ENCODE measurements at regions not wholly inside any gene's neighbourhood (a gene's known extent, or its start where the extent isn't known, plus 50 kb on each side); places are given as distances from the start of the nearest gene placed in this dataset.
"Not testable (repeated sequence)": the region's sequence is repeated elsewhere in the genome, so short reads cannot be mapped to it uniquely, and the experiment has no call there.

DNA sequence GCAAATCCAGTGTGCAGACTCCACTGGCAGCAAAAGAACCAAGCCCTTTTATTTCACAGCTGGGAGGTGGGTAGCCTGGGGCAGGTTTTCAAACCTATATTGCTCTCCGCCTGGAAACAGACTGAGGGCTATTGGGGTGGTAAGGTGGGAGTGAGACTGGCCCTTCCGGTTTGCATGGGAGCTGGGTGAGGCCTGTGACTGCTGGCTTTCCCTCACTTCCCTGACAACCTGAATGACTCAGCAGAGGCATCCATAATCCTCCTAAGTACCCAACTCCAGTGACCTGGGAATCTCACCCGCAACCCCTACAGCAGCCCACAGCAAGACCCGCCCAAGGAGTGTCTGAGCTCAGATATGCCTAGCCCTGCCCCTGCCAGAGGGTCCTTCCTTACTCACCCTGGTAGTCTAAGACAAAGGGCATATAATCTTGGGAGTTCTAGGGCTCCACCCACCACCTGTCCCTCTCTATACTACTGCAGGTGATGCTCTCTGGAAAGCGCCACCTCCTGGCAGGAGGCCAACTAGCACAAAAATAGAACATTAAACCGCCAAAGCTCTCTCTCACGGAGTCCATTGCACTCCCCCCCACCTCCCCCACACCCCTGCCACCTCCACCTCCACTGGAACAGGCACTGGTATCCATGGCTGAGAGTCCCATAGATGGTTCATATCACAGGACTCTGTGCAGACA, 602.0 kb upstream of the C16orf82 start:
- H3K27me3 ChIP-seq, result no peaks in the 10 kb centered on the region
- H3K9ac ChIP-seq (ENCODE audit: low read depth in 2 of 2, low read length in 2 of 2), result no peak overlapping the region
- TF ChIP-seq, protein P1, sequence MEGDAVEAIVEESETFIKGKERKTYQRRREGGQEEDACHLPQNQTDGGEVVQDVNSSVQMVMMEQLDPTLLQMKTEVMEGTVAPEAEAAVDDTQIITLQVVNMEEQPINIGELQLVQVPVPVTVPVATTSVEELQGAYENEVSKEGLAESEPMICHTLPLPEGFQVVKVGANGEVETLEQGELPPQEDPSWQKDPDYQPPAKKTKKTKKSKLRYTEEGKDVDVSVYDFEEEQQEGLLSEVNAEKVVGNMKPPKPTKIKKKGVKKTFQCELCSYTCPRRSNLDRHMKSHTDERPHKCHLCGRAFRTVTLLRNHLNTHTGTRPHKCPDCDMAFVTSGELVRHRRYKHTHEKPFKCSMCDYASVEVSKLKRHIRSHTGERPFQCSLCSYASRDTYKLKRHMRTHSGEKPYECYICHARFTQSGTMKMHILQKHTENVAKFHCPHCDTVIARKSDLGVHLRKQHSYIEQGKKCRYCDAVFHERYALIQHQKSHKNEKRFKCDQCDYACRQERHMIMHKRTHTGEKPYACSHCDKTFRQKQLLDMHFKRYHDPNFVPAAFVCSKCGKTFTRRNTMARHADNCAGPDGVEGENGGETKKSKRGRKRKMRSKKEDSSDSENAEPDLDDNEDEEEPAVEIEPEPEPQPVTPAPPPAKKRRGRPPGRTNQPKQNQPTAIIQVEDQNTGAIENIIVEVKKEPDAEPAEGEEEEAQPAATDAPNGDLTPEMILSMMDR (IDR thresholded peaks at IDR 0.05), result no peak
- no peaks in the 10 kb centered on the region for H3K9me3 ChIP-seq
- DNase-seq, result no peak
- no peak overlapping the region for H3K27ac ChIP-seq
- no peaks in the 10 kb centered on the region for H3K4me1 ChIP-seq
- no peak overlapping the region for H3K4me3 ChIP-seq
- H3K36me3 ChIP-seq, result no peaks in the 10 kb centered on the region
- intact Hi-C loops (cut with DNase I), result no loop called here

DNA sequence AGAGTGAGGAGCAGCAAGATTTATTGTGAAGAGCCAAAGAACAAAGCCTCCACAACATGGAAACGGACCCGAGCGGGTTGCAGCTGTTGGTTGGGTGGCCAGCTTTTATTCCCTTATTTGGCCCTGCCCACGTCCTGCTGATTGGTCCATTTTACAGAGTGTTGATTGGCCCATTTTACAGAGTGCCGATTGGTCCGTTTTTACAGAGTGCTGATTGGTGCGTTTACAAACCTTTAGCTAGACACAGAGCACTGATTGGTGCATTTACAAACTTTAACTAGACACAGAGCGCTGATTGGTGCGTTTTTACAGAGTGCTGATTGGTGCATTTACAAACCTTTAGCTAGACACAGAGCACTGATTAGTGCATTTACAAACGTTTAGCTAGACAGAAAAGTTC, 592.3 kb upstream of the C16orf82 start:
- H3K36me3 ChIP-seq; H3K27me3 ChIP-seq; intact Hi-C loops (cut with DNase I): not testable (repeated sequence)

DNA sequence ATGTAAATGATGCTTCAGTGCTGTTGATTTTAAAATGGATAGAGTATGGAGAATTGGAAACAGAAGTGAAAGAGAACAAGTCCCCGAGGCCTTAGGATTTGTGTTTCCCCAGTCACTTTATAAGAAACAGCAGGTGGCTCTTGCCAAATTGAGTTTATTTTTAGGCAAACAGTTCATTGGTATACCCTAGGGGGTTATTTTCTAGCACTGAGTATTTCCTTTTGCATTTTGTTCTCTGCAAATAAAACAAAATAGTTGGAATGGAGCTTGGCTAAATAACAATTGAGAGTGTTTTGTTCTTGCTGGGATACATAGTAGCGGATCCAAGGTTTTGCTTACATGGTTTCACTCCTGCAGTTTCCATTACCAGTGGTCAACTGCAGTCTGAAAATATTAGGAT, 591.1 kb upstream of the C16orf82 start:
- H3K9me3 ChIP-seq, result no peaks in the 10 kb centered on the region
- intact Hi-C loops (cut with DNase I), result no loop called here
- no peak overlapping the region for H3K9ac ChIP-seq (ENCODE audit: low read depth in 2 of 2, low read length in 2 of 2)
- no peaks in the 10 kb centered on the region for H3K36me3 ChIP-seq
- DNase-seq, result no peak
- no peak overlapping the region for H3K4me3 ChIP-seq
- TF ChIP-seq, protein P1 (IDR thresholded peaks at IDR 0.05), result no peak
- H3K27me3 ChIP-seq, result no peaks in the 10 kb centered on the region
- no peak overlapping the region for H3K27ac ChIP-seq
- H3K4me1 ChIP-seq, result no peaks in the 10 kb centered on the region

More for the DNA sequence above, 592.3 kb upstream of the C16orf82 start:
- H3K27ac ChIP-seq; H3K9ac ChIP-seq (ENCODE audit: low read depth in 2 of 2, low read length in 2 of 2); H3K4me3 ChIP-seq; H3K9me3 ChIP-seq; H3K4me1 ChIP-seq; DNase-seq: not testable (repeated sequence)

DNA sequence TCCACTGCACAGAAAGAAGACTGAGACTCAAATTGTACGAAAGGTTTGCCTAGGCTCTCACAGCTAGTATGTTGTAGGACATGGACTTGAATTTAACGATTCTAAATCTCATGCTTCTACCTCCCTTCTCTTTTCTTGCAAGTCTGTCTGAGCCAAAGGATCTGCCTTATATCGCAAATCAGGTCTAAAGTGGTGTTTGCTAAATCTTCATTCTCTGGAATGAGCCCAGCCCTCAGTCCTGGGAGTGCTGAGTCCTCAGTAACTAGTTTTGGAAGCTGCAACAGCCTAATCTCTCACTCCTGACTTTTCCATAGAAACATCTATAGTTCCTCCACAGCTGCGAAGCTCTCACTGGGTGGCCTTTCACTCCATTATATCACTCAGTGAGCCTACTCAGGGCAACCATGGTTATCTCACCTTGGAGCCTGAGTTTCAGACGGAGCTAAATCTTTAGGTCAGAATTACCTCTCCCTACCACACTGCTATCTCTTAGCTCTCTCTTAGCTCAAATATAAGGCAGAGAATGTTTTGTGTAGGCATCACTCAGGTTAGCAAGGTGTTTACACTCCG, 575.5 kb upstream of the C16orf82 start:
- no peaks in the 10 kb centered on the region for H3K4me1 ChIP-seq

DNA sequence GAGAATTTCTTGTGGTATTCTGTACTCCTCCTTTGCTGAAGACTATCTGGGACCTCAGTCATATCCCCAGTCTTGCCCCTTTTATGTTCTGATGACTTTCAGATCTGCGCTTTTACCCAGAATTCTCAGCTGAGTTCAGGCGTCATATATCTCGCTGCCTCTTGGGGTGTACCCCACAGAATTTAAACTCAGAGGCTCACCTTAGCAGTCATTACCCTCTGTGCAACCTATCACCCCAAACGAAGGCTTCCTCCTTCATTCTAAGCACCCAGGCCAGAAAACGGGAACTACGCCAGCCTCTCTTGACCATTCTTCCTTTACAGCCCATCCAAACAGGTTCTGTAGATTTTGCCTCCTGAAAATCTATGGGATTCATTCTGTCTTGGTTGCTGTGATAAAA, 574.8 kb upstream of the C16orf82 start:
- Histone ChIP-seq H3K27me3 (no peaks in the 10 kb centered on the region), H3K9me3 (no peaks in the 10 kb centered on the region), H3K36me3 (no peaks in the 10 kb centered on the region), H3K27ac (no peak overlapping the region), H3K4me3 (no peak overlapping the region), H3K9ac (ENCODE audit: low read depth in 2 of 2, low read length in 2 of 2) (no peak overlapping the region), H3K4me1 (no peaks in the 10 kb centered on the region)
- DNase-seq, result no peak
- TF ChIP-seq, protein P1 (IDR thresholded peaks at IDR 0.05), result no peak
- intact Hi-C loops (cut with DNase I), result no loop called here

More for the DNA sequence above, 575.5 kb upstream of the C16orf82 start:
- DNase-seq, result no peak
- TF ChIP-seq, protein P1 (IDR thresholded peaks at IDR 0.05), result no peak
- no peak overlapping the region for H3K4me3 ChIP-seq
- H3K36me3 ChIP-seq, result no peaks in the 10 kb centered on the region
- no peak overlapping the region for H3K27ac ChIP-seq
- intact Hi-C loops (cut with DNase I), result no loop called here
- no peak overlapping the region for H3K9ac ChIP-seq (ENCODE audit: low read depth in 2 of 2, low read length in 2 of 2)
- H3K27me3 ChIP-seq, result no peaks in the 10 kb centered on the region
- H3K9me3 ChIP-seq, result no peaks in the 10 kb centered on the region

DNA sequence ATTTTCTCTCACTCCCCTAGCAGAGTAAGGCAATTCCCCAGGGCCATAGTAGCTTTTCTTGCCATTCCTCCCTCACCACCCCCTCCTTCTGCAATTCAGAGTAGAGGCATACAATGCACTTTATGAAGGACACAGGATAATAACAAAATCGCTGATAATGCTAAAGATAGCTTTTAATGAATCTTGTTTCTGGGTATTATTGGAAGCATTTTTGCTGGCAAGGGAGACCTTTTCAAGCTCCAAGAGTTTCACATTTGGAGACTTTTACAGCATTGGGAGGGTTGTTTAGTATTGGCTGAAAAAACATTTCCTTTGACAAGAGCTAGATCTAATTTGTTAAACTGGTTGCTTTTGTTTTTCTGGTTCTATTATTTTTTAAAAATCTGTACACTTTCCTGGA, 573.0 kb upstream of the C16orf82 start:
- no peak overlapping the region for H3K27ac ChIP-seq
- H3K4me3 ChIP-seq, result no peak overlapping the region
- H3K27me3 ChIP-seq, result no peaks in the 10 kb centered on the region
- H3K9ac ChIP-seq (ENCODE audit: low read depth in 2 of 2, low read length in 2 of 2), result no peak overlapping the region
- H3K36me3 ChIP-seq, result no peaks in the 10 kb centered on the region
- intact Hi-C loops (cut with DNase I), result no loop called here
- no peak for DNase-seq
- no peaks in the 10 kb centered on the region for H3K4me1 ChIP-seq
- no peaks in the 10 kb centered on the region for H3K9me3 ChIP-seq
- TF ChIP-seq, protein P1 (IDR thresholded peaks at IDR 0.05), result no peak
